HUES6 (cell line): ENCODE measurements at regions not wholly inside any gene's neighbourhood (a gene's known extent, or its start where the extent isn't known, plus 50 kb on each side); places are given as distances from the start of the nearest gene placed in this dataset.

Experiments used
- H3K27ac ChIP-seq: 2 replicates; pipeline ENCODE4 v1.7.0; 2013; ENCODE audit warnings: low read depth, mild to moderate bottlenecking, low read length, inconsistent platforms
- H3K27me3 ChIP-seq: 2 replicates; pipeline ENCODE4 v1.6.1; 2013; ENCODE audit warnings: low read length; ENCODE audit not compliant: control insufficient read depth, insufficient read depth
- H3K36me3 ChIP-seq: 2 replicates; pipeline ENCODE4 v1.6.1; 2013; ENCODE audit warnings: low read length; ENCODE audit not compliant: control insufficient read depth, insufficient read depth
- H3K4me1 ChIP-seq: 2 replicates; pipeline ENCODE4 v1.6.1; 2013; ENCODE audit warnings: low read length; ENCODE audit not compliant: control insufficient read depth, insufficient read depth
- H3K4me3 ChIP-seq: 2 replicates; pipeline ENCODE4 v1.5.1; 2013; ENCODE audit warnings: low read depth, low read length
- H3K9ac ChIP-seq: one replicate; pipeline ENCODE4 v1.6.1; 2013; ENCODE audit warnings: mild to moderate bottlenecking, low read length
- H3K9me3 ChIP-seq: 2 replicates; pipeline ENCODE4 v1.6.1; 2013; ENCODE audit warnings: low read depth, low read length; ENCODE audit not compliant: control insufficient read depth, insufficient read depth

GRCh38 chr2:120618830-120619229, 116.8 kb upstream of the GLI2 start:
- Histone ChIP-seq H3K9me3 (no peaks in the 10 kb centered on the region), H3K9ac (no peak overlapping the region), H3K4me1 (no peaks in the 10 kb centered on the region), H3K36me3 (no peaks in the 10 kb centered on the region), H3K27ac (no peak overlapping the region), H3K27me3 (peaks cover 10% of the 10 kb centered on the region), H3K4me3 (no peak overlapping the region)

GRCh38 chr2:120619579-120619978, 116.1 kb upstream of the GLI2 start:
- H3K36me3 ChIP-seq, result no peaks in the 10 kb centered on the region
- H3K9ac ChIP-seq, result no peak overlapping the region
- no peak overlapping the region for H3K27ac ChIP-seq
- H3K4me3 ChIP-seq, result no peak overlapping the region
- H3K27me3 ChIP-seq, result peaks cover 11% of the 10 kb centered on the region; the same call in 1 of the 2 replicates
- H3K4me1 ChIP-seq, result no peaks in the 10 kb centered on the region
- no peaks in the 10 kb centered on the region for H3K9me3 ChIP-seq

GRCh38 chr2:120620025-120620793, 115.5 kb upstream of the GLI2 start:
- no peak overlapping the region for H3K9ac ChIP-seq
- H3K27ac ChIP-seq, result no peak overlapping the region
- H3K4me3 ChIP-seq, result no peak overlapping the region
- no peaks in the 10 kb centered on the region for H3K36me3 ChIP-seq
- H3K4me1 ChIP-seq, result no peaks in the 10 kb centered on the region
- peaks cover 7% of the 10 kb centered on the region; the same call in 1 of the 2 replicates for H3K27me3 ChIP-seq
- H3K9me3 ChIP-seq, result no peaks in the 10 kb centered on the region

GRCh38 chr2:120622159-120622869, 113.4 kb upstream of the GLI2 start:
- Histone ChIP-seq H3K36me3 (no peaks in the 10 kb centered on the region), H3K9me3 (no peaks in the 10 kb centered on the region), H3K9ac (no peak overlapping the region), H3K27ac (no peak overlapping the region), H3K27me3 (peaks cover 15% of the 10 kb centered on the region; the same call in 1 of the 2 replicates), H3K4me1 (no peaks in the 10 kb centered on the region), H3K4me3 (no peak overlapping the region)

- Histone ChIP-seq H3K4me1 (no peaks in the 10 kb centered on the region), H3K36me3 (no peaks in the 10 kb centered on the region), H3K4me3 (no peak overlapping the region), H3K9me3 (no peaks in the 10 kb centered on the region), H3K9ac (no peak overlapping the region), H3K27ac (no peak overlapping the region), H3K27me3 (peaks cover 22% of the 10 kb centered on the region)
Measured at GRCh38 chr2:120622886-120623753, 112.5 kb upstream of the GLI2 start.

- peaks cover 3% of the 10 kb centered on the region; the same call in 1 of the 2 replicates for H3K9me3 ChIP-seq
- no peak overlapping the region for H3K27ac ChIP-seq
- peaks cover 28% of the 10 kb centered on the region for H3K27me3 ChIP-seq
- no peaks in the 10 kb centered on the region for H3K4me1 ChIP-seq
- H3K4me3 ChIP-seq, result no peak overlapping the region
- no peak overlapping the region for H3K9ac ChIP-seq
- no peaks in the 10 kb centered on the region for H3K36me3 ChIP-seq
Measured at GRCh38 chr2:120624061-120624737, 111.5 kb upstream of the GLI2 start.

- no peak overlapping the region for H3K27ac ChIP-seq
- peaks cover 32% of the 10 kb centered on the region for H3K27me3 ChIP-seq
- peaks cover 3% of the 10 kb centered on the region; the same call in 1 of the 2 replicates for H3K9me3 ChIP-seq
- no peak overlapping the region for H3K9ac ChIP-seq
- no peaks in the 10 kb centered on the region for H3K4me1 ChIP-seq
- no peak overlapping the region for H3K4me3 ChIP-seq
- H3K36me3 ChIP-seq, result no peaks in the 10 kb centered on the region
Measured at GRCh38 chr2:120624738-120625446, 110.8 kb upstream of the GLI2 start.

- Histone ChIP-seq H3K4me3 (no peak overlapping the region), H3K9me3 (peaks cover 3% of the 10 kb centered on the region; the same call in 1 of the 2 replicates), H3K27ac (no peak overlapping the region), H3K27me3 (peaks cover 32% of the 10 kb centered on the region), H3K36me3 (no peaks in the 10 kb centered on the region), H3K9ac (no peak overlapping the region), H3K4me1 (no peaks in the 10 kb centered on the region)
Measured at GRCh38 chr2:120625865-120626560, 109.7 kb upstream of the GLI2 start.

- H3K4me3 ChIP-seq, result no peak overlapping the region
- no peak overlapping the region for H3K9ac ChIP-seq
- no peaks in the 10 kb centered on the region for H3K4me1 ChIP-seq
- no peaks in the 10 kb centered on the region for H3K36me3 ChIP-seq
- no peak overlapping the region for H3K27ac ChIP-seq
- peaks cover 32% of the 10 kb centered on the region for H3K27me3 ChIP-seq
- peaks cover 3% of the 10 kb centered on the region; the same call in 1 of the 2 replicates for H3K9me3 ChIP-seq
Measured at GRCh38 chr2:120626566-120626965, 109.1 kb upstream of the GLI2 start.
